Bronchial epithelial cell (primary cell): ENCODE measurements at regions not wholly inside any gene's neighbourhood (a gene's known extent, or its start where the extent isn't known, plus 50 kb on each side); places are given as distances from the start of the nearest gene placed in this dataset.
"Not testable (repeated sequence)": the region's sequence is repeated elsewhere in the genome, so short reads cannot be mapped to it uniquely, and the experiment has no call there.

ENCODE experiments used
- DNase-seq: peaks from one replicate; pipeline ENCODE4 v3.0.0-alpha.2; 2010; ENCODE audit warnings: low read depth
- FAIRE-seq: peaks from 2 replicates; lab custom pipeline; 2011; peaks lifted over from hg19 to GRCh38; lab: Jason Lieb, UNC
- H3K27me3 ChIP-seq: 2 replicates; pipeline ENCODE4 v1.5.1; 2011; ENCODE audit warnings: low read length; ENCODE audit not compliant: control insufficient read depth, insufficient read depth
- H3K36me3 ChIP-seq: 2 replicates; pipeline ENCODE4 v1.5.1; 2011; ENCODE audit warnings: low read length; ENCODE audit not compliant: control insufficient read depth, insufficient read depth
- H3K4me3 ChIP-seq: 2 replicates; pipeline ENCODE4 v1.5.1; 2011; ENCODE audit warnings: mild to moderate bottlenecking, low read depth, low read length, control low read depth
- TF ChIP-seq, protein P1 (sequence below): IDR thresholded peaks from 2 replicates; pipeline ENCODE4 v1.5.1; 2011; ENCODE audit warnings: mild to moderate bottlenecking, moderate library complexity, low read length, control low read depth, inconsistent platforms; ENCODE audit not compliant: insufficient read depth, severe bottlenecking

DNA sequence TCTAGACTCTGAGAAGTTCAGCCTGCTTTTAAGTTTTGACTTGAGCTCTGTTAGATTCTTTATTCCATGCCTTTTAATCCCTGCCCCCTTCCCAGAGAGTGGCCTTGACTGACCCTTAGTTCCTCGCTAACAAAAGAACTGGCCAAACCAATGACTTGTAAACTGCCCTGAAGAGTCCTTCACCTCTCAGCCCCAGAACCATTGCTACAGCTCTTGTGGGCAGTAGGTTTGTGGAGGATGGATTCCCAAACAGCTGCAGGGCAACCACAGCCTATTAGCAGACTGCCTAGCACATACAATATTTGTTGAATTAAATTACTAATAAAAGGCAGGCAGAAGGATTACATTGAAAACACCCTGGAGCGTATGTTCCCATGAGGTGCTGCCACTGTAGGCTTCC, 163.9 kb downstream of the MAIP1 start:
- FAIRE-seq (no peak), DNase-seq (no peak)
- Histone ChIP-seq H3K36me3 (no peaks in the 10 kb centered on the region), H3K27me3 (no peaks in the 10 kb centered on the region), H3K4me3 (no peak overlapping the region)
- TF ChIP-seq, protein P1, sequence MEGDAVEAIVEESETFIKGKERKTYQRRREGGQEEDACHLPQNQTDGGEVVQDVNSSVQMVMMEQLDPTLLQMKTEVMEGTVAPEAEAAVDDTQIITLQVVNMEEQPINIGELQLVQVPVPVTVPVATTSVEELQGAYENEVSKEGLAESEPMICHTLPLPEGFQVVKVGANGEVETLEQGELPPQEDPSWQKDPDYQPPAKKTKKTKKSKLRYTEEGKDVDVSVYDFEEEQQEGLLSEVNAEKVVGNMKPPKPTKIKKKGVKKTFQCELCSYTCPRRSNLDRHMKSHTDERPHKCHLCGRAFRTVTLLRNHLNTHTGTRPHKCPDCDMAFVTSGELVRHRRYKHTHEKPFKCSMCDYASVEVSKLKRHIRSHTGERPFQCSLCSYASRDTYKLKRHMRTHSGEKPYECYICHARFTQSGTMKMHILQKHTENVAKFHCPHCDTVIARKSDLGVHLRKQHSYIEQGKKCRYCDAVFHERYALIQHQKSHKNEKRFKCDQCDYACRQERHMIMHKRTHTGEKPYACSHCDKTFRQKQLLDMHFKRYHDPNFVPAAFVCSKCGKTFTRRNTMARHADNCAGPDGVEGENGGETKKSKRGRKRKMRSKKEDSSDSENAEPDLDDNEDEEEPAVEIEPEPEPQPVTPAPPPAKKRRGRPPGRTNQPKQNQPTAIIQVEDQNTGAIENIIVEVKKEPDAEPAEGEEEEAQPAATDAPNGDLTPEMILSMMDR, result no peak

DNA sequence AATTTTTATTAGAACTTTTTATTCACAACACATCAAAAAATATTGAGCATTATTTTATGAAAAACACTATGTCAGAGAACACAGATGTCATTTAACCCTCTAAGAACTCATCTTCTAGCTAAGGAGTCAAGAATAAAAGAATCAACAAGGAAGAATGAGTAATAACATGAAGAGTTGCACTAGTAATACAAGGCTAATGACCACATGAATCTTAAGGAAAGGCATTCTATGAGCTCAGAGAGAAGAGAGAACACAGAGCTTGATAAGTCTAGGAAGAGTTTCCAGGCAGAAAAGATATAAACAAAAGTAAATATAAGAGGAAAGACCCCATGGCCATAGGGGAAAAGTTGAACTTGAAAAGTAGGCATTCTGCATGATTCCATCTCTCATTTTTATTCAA, 166.5 kb downstream of the MAIP1 start:
- Histone ChIP-seq H3K4me3 (no peak overlapping the region), H3K27me3 (no peaks in the 10 kb centered on the region), H3K36me3 (no peaks in the 10 kb centered on the region)
- DNase-seq (peak; percentile 73), FAIRE-seq (no peak)
- TF ChIP-seq, protein P1, result no peak

DNA sequence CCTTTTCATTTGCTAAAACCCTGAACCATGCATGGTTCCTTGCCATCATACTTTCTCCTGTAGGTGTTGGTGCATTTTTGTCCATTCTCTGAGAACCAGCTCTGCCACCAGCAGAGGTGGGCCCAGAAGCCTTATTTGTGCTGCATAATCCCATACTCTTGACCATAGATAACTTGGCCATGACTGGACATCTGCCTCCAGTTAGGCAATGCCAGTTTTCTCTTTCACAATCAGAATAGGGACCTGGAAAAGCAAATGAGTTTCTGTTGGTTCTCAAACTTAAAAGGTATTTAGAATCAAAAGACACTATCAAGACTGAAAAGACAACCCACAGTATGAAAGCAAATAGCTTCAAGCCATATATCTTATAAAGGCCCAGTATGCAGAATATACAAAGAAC, 167.3 kb downstream of the MAIP1 start:
- FAIRE-seq (no peak), DNase-seq (no peak)
- Histone ChIP-seq H3K27me3 (no peaks in the 10 kb centered on the region), H3K36me3 (no peaks in the 10 kb centered on the region), H3K4me3 (no peak overlapping the region)
- TF ChIP-seq, protein P1, result no peak

DNA sequence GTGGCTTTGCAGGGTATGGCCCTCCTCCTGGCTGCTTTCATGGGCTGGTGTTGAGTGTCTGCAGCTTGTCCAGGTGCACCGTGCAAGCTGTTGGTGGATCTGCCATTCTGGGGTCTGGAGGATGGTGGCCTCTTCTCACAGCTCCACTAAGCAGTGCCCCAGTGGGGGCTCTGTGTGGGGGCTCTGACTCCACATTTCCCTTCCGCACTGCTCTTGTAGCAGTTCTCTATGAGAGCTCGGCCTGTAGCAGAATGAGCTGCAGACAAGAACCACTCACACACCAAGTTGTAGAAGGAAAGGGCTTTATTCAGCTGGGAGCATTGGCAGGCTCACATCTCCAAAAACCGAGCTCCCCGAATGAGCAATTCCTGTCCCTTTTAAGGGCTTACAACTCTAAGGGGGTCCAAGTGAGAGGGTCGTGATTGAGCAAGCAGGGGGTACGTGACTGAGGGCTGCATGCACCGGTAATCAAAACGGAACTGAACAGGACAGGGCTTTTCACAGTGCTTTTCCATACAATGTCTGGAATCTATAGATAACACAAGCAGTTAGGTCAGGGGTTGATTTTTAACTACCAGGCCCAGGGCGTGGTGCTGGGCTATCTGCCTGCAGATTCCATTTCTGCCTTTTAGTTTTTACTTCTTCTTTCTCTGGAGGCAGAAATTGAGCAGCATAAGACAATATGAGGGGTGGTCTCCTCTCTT, 169.4 kb downstream of the MAIP1 start:
- not testable (repeated sequence) for H3K27me3 ChIP-seq, H3K36me3 ChIP-seq, H3K4me3 ChIP-seq, FAIRE-seq, DNase-seq

DNA sequence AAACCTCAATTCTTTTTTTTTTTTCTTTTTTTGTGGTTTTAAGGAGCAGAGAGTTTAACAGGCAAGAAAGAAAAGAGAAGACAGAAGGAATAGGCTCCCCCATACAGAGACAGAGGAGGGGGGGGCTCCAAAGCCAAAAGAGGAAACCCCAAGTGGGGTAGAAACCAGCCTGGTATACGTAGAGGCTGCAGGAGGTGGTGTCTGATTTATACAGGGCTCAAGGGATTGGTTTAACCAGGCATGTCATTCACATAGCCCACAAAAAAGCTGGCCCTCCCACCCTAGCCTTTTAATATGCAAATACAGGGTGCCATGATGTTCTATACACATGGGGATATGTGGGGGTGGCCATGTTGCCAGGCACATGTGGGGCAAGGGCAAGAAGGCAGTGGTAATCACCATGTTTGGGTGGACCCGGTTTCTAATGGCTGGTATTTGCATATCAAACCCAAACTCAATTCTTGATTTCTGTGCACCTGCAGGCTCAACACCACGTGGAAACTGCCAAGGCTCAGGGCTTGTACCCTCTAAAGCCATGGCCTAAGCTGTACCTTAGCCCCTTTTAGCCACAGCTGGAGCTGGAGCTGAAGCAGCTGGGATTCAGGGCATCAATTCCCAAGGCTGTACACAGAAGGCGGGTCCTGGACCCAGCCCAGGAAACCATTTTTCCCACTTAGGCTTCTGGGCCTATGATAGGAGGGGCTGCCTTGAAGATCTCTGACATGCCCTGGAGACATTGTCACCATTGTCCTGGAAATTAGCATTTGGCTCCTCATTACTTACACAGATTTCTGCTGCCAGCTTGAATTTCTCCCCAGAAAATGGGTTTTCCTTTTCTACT, 170.3 kb downstream of the MAIP1 start:
- DNase-seq (no peak), FAIRE-seq (no peak)
- TF ChIP-seq, protein P1, result no peak
- Histone ChIP-seq H3K36me3 (no peaks in the 10 kb centered on the region), H3K27me3 (no peaks in the 10 kb centered on the region), H3K4me3 (no peak overlapping the region)

DNA sequence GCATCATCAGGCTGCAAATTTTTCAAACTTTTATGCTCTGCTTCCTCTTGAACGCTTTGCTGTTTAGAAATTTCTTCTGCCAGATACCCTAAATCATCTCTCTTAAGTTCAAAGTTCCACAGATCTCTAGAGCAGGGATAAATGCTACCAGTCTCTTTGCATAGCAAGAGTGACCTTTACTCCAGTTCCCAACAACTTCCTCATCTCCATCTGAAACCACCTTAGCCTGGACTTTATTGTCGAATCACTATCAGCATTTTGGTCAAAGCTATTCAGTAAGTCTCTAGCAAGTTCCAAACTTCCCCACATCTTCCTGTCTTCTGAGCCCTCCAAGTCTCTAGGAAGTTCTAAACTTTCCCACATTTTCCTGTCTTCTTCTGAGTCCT, 170.9 kb downstream of the MAIP1 start:
- not testable (repeated sequence) for DNase-seq, H3K27me3 ChIP-seq, H3K36me3 ChIP-seq, H3K4me3 ChIP-seq, FAIRE-seq

DNA sequence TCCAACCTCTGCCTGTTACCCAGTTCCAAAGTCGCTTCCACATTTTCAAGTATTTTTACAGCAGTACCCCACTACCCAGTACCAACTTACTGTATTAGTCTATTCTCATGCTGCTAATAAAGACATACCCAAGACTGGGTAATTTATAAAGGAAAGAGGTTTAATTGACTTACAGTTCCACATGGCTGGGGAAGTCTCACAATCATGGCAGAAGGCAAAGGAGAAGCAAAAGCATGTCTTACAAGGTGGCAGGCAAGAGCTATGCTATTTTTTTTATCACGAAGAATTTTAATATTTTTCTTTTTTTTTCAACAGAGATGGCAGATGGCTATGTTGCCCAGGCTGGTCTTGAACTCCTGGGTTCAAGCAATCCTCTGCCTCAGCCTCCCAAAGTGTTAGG, 171.3 kb downstream of the MAIP1 start:
- H3K27me3 ChIP-seq, FAIRE-seq, DNase-seq, H3K36me3 ChIP-seq, H3K4me3 ChIP-seq: not testable (repeated sequence)
